ENCODE measurements at regions not wholly inside any gene's neighbourhood (a gene's known extent, or its start where the extent isn't known, plus 50 kb on each side); places are given as distances from the start of the nearest gene placed in this dataset.

DNA sequence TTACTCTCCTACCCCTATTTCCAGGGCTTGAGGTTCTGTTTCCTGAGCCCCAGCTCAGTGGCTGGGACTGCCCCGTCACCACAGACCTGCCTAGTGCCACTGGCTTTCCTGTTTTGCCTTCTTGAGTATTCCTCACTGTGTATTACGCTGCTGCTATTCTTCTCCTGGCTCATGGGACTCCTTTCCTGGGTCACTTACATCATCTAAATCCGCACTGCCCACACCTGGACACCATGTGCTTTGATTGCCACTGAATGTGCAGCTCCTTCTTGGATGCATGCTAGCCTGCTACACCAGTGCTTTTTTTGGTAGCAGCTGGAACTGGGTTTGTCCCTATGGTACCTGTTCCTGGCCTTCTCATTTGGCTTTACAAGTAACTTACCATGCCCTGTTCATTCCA is 96.6 kb upstream of the PTPRM start:
- no peaks in the 10 kb centered on the region for H3K9me3 ChIP-seq
- H3K27me3 ChIP-seq, result no peaks in the 10 kb centered on the region
- H3K36me3 ChIP-seq, result no peaks in the 10 kb centered on the region
- no peak overlapping the region for H3K4me3 ChIP-seq
- H3K27ac ChIP-seq, result no peak overlapping the region
- H3K4me1 ChIP-seq, result no peaks in the 10 kb centered on the region
- no peak for DNase-seq
- TF ChIP-seq, protein P1, sequence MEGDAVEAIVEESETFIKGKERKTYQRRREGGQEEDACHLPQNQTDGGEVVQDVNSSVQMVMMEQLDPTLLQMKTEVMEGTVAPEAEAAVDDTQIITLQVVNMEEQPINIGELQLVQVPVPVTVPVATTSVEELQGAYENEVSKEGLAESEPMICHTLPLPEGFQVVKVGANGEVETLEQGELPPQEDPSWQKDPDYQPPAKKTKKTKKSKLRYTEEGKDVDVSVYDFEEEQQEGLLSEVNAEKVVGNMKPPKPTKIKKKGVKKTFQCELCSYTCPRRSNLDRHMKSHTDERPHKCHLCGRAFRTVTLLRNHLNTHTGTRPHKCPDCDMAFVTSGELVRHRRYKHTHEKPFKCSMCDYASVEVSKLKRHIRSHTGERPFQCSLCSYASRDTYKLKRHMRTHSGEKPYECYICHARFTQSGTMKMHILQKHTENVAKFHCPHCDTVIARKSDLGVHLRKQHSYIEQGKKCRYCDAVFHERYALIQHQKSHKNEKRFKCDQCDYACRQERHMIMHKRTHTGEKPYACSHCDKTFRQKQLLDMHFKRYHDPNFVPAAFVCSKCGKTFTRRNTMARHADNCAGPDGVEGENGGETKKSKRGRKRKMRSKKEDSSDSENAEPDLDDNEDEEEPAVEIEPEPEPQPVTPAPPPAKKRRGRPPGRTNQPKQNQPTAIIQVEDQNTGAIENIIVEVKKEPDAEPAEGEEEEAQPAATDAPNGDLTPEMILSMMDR (IDR thresholded peaks at IDR 0.05), result no peak
- TF ChIP-seq POLR2A (IDR thresholded peaks at IDR 0.05), result no peak

DNA sequence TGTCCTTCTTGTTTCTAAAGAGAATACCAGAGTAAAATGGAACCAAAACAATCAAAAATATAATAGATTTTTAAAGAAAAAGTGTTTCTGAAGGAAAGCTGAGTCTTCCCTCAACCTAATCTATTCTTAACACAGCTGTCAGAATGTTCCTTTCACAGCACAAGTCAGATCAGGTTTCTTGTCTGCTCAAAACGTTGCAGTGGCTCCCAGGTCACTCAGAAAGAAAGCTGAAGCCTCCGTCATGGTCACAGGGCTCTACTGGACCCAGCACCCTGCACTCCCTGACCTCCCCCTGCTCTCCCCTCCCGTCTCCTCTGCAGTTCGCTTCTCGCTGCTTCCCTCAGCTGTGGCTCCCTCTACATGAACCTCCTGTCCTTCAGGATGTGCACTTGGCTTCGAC is 90.7 kb upstream of the PTPRM start:
- H3K27me3 ChIP-seq, result no peaks in the 10 kb centered on the region
- H3K4me1 ChIP-seq, result no peaks in the 10 kb centered on the region
- H3K9me3 ChIP-seq, result no peaks in the 10 kb centered on the region
- DNase-seq, result no peak
- no peak overlapping the region for H3K4me3 ChIP-seq
- TF ChIP-seq, protein P1 (IDR thresholded peaks at IDR 0.05), result no peak
- no peak for TF ChIP-seq POLR2A (IDR thresholded peaks at IDR 0.05)
- H3K27ac ChIP-seq, result no peak overlapping the region
- H3K36me3 ChIP-seq, result no peaks in the 10 kb centered on the region

DNA sequence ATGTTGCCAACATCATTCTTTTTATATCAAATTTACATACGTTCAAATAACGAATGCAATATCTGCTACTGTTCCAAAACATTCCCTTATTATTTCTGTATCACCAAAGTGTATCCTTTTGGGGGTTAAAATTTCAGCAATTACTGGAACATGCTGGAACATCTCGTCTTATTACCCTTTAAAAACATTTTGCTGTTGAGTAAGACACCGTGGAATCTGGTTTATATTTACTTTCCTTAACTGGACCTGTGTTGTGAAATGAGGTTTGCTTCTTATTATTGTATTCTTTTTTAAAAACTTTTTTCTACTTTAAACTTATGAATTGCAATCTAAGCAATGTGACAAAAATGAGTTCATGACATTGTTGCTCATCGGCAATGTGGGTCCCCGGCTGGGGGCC is 87.4 kb upstream of the PTPRM start:
- Histone ChIP-seq H3K4me3 (no peak overlapping the region), H3K9me3 (no peaks in the 10 kb centered on the region), H3K27ac (no peak overlapping the region), H3K36me3 (no peaks in the 10 kb centered on the region), H3K4me1 (no peaks in the 10 kb centered on the region), H3K27me3 (no peaks in the 10 kb centered on the region)
- TF ChIP-seq, protein P1 (IDR thresholded peaks at IDR 0.05), result no peak
- no peak for TF ChIP-seq POLR2A (IDR thresholded peaks at IDR 0.05)
- no peak for DNase-seq

DNA sequence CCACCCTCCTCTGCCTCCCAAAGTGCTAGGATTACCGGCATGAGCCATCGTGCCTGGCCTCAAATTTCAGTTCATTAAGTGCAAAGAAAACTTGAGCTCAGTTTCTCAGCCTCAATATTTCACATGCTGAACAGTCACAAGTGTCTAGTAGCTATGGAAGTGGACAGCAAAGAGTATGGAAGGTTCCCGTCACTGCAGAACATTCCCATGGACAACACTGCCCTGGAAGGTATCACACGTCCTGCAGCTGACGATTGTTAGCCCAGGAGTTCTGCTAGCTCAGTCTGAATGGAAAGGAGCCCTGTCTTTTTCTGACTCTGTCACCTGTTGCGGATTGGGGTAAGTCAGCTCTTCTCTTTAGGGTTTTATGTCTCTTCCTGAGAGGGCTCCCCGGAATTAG is 86.2 kb upstream of the PTPRM start:
- no peaks in the 10 kb centered on the region for H3K27me3 ChIP-seq
- H3K27ac ChIP-seq, result no peak overlapping the region
- no peak overlapping the region for H3K4me3 ChIP-seq
- no peaks in the 10 kb centered on the region for H3K36me3 ChIP-seq
- DNase-seq, result no peak
- no peaks in the 10 kb centered on the region for H3K4me1 ChIP-seq
- H3K9me3 ChIP-seq, result no peaks in the 10 kb centered on the region
- no peak for TF ChIP-seq POLR2A (IDR thresholded peaks at IDR 0.05)
- TF ChIP-seq, protein P1 (IDR thresholded peaks at IDR 0.05), result no peak

DNA sequence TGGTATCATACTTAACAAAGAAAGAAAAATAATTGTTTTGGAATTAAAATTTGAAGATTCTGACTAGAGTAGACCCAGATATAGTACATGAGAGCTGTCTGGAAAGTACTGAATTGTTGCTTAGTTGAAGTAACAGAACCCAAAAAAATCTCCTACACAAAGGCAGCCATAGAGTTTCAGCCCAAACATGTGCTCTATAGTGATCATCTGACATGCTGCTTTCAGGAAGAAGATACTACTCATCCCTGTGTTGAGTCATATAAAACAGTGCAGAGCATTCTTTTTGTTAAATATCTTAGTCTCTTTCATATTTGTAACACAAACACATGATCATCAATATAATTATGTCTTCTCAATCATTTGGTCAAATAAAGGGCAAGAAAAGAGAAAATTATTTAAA is 84.8 kb upstream of the PTPRM start:
- H3K27ac ChIP-seq, result no peak overlapping the region
- TF ChIP-seq POLR2A (IDR thresholded peaks at IDR 0.05), result no peak
- TF ChIP-seq, protein P1 (IDR thresholded peaks at IDR 0.05), result no peak
- H3K27me3 ChIP-seq, result no peaks in the 10 kb centered on the region
- no peak for DNase-seq
- no peaks in the 10 kb centered on the region for H3K4me1 ChIP-seq
- H3K9me3 ChIP-seq, result no peaks in the 10 kb centered on the region
- no peak overlapping the region for H3K4me3 ChIP-seq
- no peaks in the 10 kb centered on the region for H3K36me3 ChIP-seq

DNA sequence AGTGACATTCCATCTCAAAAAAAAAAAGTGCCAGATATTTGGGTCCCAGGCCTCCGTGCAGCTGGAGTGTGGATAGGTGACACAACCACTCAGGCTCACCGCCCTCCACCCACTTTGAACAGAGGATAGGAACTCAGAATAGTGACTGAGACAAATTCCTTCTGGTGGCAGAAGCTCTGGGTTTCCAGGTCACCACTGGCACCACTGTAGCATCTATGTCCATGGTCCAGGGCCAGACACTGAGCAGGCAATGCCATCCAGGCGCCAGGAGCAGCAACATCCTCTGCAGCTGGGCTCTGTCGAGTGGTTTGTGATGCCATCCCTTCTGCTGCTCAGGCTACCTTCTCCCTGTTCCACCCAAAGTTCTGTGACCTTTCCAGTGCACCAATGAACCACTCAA is 81.5 kb upstream of the PTPRM start:
- Histone ChIP-seq H3K4me3 (no peak overlapping the region), H3K27me3 (no peaks in the 10 kb centered on the region)
- no peak for DNase-seq

More for the DNA sequence above, 81.5 kb upstream of the PTPRM start:
- Histone ChIP-seq H3K9me3 (no peaks in the 10 kb centered on the region), H3K36me3 (no peaks in the 10 kb centered on the region), H3K27ac (no peak overlapping the region), H3K4me1 (no peaks in the 10 kb centered on the region)
- TF ChIP-seq, protein P1 (IDR thresholded peaks at IDR 0.05), result no peak
- TF ChIP-seq POLR2A (IDR thresholded peaks at IDR 0.05), result no peak

All from Peyer's patch (tissue), 4 donors.